Transverse colon (tissue), 4 donors: ENCODE measurements at regions not wholly inside any gene's neighbourhood (a gene's known extent, or its start where the extent isn't known, plus 50 kb on each side); places are given as distances from the start of the nearest gene placed in this dataset.

Source experiments
- DNase-seq: peaks from one replicate; pipeline ENCODE4 v3.0.0-alpha.2; 2019
- H3K27ac ChIP-seq, 4 donors: fragments of 200-600 bp; sonication (generic); 2 replicates each; pipeline ENCODE4 v1.5.1; 2016 to 2018; ENCODE audit warnings: inconsistent platforms in 4 of 4
- H3K27me3 ChIP-seq: fragments of 200-600 bp; sonication (generic); 2 replicates; pipeline ENCODE4 v1.5.1; 2017; ENCODE audit warnings: inconsistent platforms
- H3K36me3 ChIP-seq, 4 donors: fragments of 200-600 bp; sonication (generic); 2 replicates each; pipeline ENCODE4 v1.5.1; 2017 to 2019; ENCODE audit warnings: inconsistent platforms in 4 of 4
- H3K4me1 ChIP-seq, 4 donors: fragments of 200-600 bp; sonication (generic); 2 replicates each; pipeline ENCODE4 v1.5.1; 2017 to 2020; ENCODE audit warnings: inconsistent platforms in 4 of 4
- H3K4me3 ChIP-seq, 4 donors: fragments of 200-600 bp; sonication (generic); 1 replicate in 1 of 4; 2 replicates in 3 of 4; pipeline versions ENCODE4 v1.5.1 to v1.6.1; 2017 to 2019; ENCODE audit warnings: inconsistent platforms in 4 of 4
- H3K9me3 ChIP-seq, 2 donors: fragments of 200-600 bp; sonication (generic); 2 replicates each; pipeline ENCODE4 v1.5.1; 2017 to 2019; ENCODE audit warnings: inconsistent platforms in 2 of 2
- CTCF ChIP-seq, 5 experiments: fragments of 200-600 bp in 3 of 5; fragments of 450-650 bp in 2 of 5; sonication (generic) in 3 of 5; IDR thresholded peaks; 1 replicate in 2 of 5; 2 replicates in 3 of 5; pipeline ENCODE4 v1.5.1; 2016 to 2017; ENCODE audit warnings: antibody characterized with exemption in 5 of 5, inconsistent platforms in 3 of 5, mild to moderate bottlenecking in 2 of 5, moderate library complexity in 1 of 5
- EP300 ChIP-seq: sonication (generic); formaldehyde crosslinking; IDR thresholded peaks from one replicate; pipeline ENCODE4 v1.6.1; 2017; ENCODE audit warnings: antibody characterized with exemption, low read depth
- POLR2A ChIP-seq: fragments of 450-650 bp; IDR thresholded peaks from one replicate; pipeline ENCODE4 v1.6.1; 2016; ENCODE audit warnings: antibody characterized with exemption, mild to moderate bottlenecking, moderate library complexity
- POLR2AphosphoS5 ChIP-seq, 3 donors: sonication (generic); formaldehyde crosslinking; IDR thresholded peaks; one replicate each; pipeline ENCODE4 v1.6.1; 2016; ENCODE audit warnings: antibody characterized with exemption in 3 of 3
- WGBS, 2 donors: methylation state at CpG; one replicate each; pipeline ENCODE4 v1.1.5; 2018; ENCODE audit warnings: low coverage in 1 of 2; 5-methylcytosine and 5-hydroxymethylcytosine counted together
- in situ Hi-C, 4 donors: fragments of 200-750 bp; cut with MboI; loops; one replicate each; pipeline versions ENCODE4 v1.15.0 to v1.15.1; 2017; ENCODE audit warnings: low sequenced_read_pairs in 3 of 4, low pct_ligation_motif_present in 1 of 4, low pct_unique_long_range_greater_than_20kb in 1 of 4
- intact Hi-C: fragments of 100-400 bp; cut with DNase I; formaldehyde crosslinking; loops from one replicate; pipeline ENCODE4 v1.15.1; 2023; ENCODE audit warnings: low total_unique reads

- Histone ChIP-seq H3K27me3 (no peaks in the 10 kb centered on the region), H3K27ac (no peak overlapping the region), H3K9me3 (no peaks in the 10 kb centered on the region), H3K4me1 (no peaks in the 10 kb centered on the region), H3K4me3 (no peak overlapping the region), H3K36me3 (no peaks in the 10 kb centered on the region)
- intact Hi-C loops (no loop called here), in situ Hi-C loops (no loop called here)
- DNase-seq = no peak
- no peak for TF ChIP-seq POLR2AphosphoS5 (IDR thresholded peaks at IDR 0.05)
- TF ChIP-seq POLR2A = no peak
- TF ChIP-seq EP300 = no peak
- TF ChIP-seq CTCF (IDR thresholded peaks at IDR 0.05) = no peak
- WGBS, 2 donors = 68 to 69% methylated on average over 4 of the region's 4 CpGs
These were observed 808.0 kb upstream of the LUZP2 start for GRCh38 chr11:23688835-23689234.

- WGBS, 2 donors = 82 to 88% methylated on average over 4 to 5 of the region's 5 CpGs
- in situ Hi-C loops = no loop called here
- no peaks in the 10 kb centered on the region for H3K9me3 ChIP-seq
These were observed 800.0 kb upstream of the LUZP2 start for GRCh38 chr11:23696688-23697415.

GRCh38 chr11:23704183-23704582 is 792.7 kb upstream of the LUZP2 start:
- in situ Hi-C loops = no loop called here
- Histone ChIP-seq H3K36me3 (no peaks in the 10 kb centered on the region), H3K4me1 (no peaks in the 10 kb centered on the region), H3K4me3 (no peak overlapping the region), H3K27ac (no peak overlapping the region), H3K9me3 (no peaks in the 10 kb centered on the region), H3K27me3 (no peaks in the 10 kb centered on the region)
- 79 to 89% methylated on average over 1 of the region's 1 CpG for WGBS, 2 donors
- DNase-seq = no peak
- intact Hi-C loops = no loop called here
- TF ChIP-seq CTCF (IDR thresholded peaks at IDR 0.05) (no peak), POLR2A (no peak), EP300 (no peak), POLR2AphosphoS5 (IDR thresholded peaks at IDR 0.05) (no peak)

More at GRCh38 chr11:23696688-23697415, 800.0 kb upstream of the LUZP2 start:
- no peaks in the 10 kb centered on the region for H3K36me3 ChIP-seq
- H3K27me3 ChIP-seq = no peaks in the 10 kb centered on the region
- TF ChIP-seq CTCF (IDR thresholded peaks at IDR 0.05) (no peak), POLR2AphosphoS5 (IDR thresholded peaks at IDR 0.05) (no peak), POLR2A (no peak), EP300 (no peak)
- no peak for DNase-seq
- H3K4me3 ChIP-seq = no peak overlapping the region
- intact Hi-C loops = no loop called here
- no peaks in the 10 kb centered on the region for H3K4me1 ChIP-seq
- no peak overlapping the region for H3K27ac ChIP-seq

GRCh38 chr11:23711981-23712380 is 784.9 kb upstream of the LUZP2 start:
- no peak for DNase-seq
- Histone ChIP-seq H3K9me3 (no peaks in the 10 kb centered on the region), H3K4me1 (no peaks in the 10 kb centered on the region), H3K27ac (no peak overlapping the region), H3K36me3 (no peaks in the 10 kb centered on the region), H3K27me3 (no peaks in the 10 kb centered on the region), H3K4me3 (no peak overlapping the region)
- intact Hi-C loops = no loop called here
- WGBS, 2 donors = 70% methylated on average over 1 of the region's 1 CpG; no CpG with 5 or more reads in 1 of the 2 donors
- in situ Hi-C loops = no loop called here
- TF ChIP-seq POLR2A = no peak
- no peak for TF ChIP-seq POLR2AphosphoS5 (IDR thresholded peaks at IDR 0.05)
- no peak for TF ChIP-seq CTCF (IDR thresholded peaks at IDR 0.05)
- no peak for TF ChIP-seq EP300
